ENCODE measurements at regions not wholly inside any gene's neighbourhood (a gene's known extent, or its start where the extent isn't known, plus 50 kb on each side); places are given as distances from the start of the nearest gene placed in this dataset.

DNA sequence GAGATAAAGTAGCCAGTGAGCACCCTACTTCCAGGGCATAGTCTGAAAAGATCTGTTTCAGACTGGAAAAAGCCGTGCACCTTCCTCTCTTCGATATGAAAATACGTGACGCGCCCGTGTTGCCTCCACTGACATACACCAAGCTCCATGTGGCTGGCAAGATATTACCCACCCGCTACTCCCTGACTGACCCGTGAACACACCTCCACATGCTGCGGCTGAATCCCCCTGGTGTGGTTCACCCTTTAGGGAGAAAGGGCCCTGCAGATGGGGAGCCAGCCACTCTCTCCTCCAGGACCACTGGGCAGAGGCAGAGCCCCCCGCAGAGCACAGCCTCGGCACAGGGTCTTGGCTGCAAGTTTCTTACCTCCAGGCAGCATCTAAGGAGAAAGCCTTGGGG, 245.0 kb downstream of the BRD1 start:
- DNase-seq = no peak

DNA sequence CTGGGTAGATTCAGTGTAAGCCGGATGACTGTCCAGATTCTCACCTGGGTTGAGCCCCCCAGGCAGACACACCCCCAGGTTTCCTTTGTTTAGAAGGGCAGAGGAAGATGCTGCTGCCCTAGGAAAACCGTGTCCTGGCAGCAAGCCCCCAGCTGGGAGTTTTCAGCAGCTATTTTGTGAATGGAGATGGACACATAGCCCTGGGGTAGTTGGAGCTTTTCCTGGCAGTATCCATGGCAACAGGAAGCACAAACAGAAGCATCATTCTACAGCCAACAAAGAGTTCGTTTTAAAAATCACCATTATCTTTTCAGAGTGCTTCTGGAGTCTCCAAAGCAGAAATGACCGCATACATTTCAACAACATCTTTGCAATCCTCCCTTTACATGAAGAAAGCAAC, 245.5 kb downstream of the BRD1 start:
- DNase-seq = no peak

DNA sequence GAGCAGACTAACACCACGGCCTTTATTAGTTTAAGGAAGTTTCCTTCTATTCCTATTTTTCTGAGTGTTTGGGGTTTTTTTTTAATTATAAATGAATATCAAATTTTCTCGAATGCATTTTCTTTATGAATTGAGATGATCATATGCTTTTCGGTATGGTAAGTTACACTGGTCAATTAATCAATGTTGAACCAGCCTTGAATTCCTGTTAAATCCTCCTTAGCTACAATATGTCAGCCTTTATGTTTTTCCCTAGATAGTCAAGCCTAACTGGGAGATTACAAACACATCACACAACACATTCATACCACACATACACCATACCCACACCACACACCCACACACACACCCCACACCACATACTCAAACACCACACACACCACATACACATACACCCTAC, 247.6 kb downstream of the BRD1 start:
- no peak for DNase-seq

DNA sequence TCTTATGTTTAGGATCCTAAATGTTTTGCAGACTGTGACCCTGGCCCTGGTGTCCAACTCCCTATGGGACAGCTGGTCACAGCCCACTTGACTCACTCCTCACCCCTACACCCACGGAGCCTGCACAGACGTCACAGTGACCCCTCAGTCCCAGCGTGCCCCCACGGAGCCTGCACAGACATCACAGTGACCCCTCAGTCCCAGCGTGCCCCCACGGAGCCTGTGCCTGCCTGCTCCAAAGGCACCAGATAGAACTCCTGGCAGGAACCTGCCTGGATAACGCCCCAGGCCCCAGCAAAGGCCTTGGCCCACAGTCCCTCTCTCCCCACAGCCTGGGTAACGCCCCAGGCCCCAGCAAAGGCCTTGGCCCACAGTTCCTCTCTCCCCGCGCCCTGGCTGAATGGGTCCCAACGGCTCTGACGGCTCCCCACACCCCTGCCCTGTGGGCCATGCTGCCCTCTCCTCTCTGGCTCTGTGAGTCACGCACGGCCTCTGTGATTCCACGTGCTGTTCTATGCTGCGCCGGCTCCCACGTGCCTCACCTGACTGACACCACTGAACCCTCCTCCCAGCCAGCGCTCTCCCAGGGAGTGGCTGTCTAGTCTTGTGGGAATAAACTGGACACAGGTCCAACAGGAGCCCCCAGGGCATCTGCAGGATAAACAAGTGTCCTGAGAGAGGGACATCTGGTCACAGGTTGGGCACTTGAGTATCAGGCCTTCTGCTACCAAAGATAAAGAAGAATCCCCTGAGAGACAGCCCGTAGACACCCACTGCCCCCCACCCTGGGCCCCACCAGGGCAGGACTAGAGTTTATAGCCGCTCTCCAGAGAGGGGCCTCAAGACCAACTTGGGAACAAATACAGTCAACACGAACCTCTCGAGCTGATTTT, 250.3 kb downstream of the BRD1 start:
- DNase-seq = no peak

DNA sequence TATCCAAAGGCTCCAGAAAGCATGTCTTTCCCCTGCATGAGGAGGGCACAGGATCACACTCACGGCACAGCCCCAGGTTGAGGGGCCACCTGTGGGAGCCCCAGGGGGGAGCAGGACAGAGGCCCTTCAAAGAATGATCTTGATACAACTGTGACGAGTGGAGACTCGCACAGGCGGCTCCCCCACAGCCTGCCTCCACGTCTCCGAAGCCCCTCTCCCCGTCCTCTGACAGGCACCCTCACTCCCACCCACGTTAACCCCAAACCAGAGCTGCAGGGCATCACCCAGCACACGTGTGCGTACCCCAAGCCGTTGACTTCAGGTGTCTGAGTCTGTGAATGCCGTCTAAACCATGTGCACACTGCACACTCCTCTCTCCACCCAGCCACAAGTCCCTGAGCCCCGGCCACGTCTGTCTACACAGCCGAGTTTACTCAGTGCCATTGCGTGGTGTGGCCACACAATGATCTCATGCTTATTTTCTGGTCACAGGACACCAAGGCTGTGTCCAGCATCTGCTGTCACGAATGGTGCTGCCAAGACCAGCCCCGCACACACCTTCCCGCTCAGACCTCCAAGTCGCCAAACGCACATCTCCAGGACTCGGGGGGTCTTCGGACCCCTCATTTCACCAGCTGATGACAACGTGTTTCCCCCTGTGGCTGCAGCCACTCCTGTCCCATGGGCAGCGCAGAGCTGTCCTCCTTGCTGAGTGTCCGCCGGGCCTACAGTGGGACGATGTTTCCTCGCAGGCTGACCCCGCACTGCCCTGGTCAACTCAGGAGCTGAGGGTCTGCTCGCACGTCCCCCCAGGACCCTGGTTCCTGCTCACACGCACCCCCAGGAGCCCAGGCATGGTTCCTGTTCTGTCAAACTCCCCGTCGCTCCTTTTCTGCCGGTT, 251.2 kb downstream of the BRD1 start:
- no peak for DNase-seq

DNA sequence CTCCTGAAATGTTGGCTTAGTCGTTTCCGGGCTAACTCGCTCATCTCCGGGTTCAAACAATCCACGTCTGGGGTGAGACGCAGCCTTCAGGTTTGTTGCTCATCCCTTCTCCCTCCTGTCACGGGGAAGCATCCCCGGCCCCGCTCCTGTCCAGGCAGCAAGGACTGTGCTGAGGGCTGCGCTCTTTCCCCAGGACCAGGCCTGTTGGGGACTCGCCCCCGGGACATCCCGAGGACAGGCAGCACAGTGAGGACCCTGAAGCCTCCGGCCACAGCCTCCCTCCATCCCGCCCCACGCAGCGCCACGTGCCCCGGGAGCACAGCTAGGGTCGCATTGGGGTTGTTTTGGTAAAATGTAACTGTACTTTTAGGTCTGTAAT, 252.0 kb downstream of the BRD1 start:
- no peak for DNase-seq

DNA sequence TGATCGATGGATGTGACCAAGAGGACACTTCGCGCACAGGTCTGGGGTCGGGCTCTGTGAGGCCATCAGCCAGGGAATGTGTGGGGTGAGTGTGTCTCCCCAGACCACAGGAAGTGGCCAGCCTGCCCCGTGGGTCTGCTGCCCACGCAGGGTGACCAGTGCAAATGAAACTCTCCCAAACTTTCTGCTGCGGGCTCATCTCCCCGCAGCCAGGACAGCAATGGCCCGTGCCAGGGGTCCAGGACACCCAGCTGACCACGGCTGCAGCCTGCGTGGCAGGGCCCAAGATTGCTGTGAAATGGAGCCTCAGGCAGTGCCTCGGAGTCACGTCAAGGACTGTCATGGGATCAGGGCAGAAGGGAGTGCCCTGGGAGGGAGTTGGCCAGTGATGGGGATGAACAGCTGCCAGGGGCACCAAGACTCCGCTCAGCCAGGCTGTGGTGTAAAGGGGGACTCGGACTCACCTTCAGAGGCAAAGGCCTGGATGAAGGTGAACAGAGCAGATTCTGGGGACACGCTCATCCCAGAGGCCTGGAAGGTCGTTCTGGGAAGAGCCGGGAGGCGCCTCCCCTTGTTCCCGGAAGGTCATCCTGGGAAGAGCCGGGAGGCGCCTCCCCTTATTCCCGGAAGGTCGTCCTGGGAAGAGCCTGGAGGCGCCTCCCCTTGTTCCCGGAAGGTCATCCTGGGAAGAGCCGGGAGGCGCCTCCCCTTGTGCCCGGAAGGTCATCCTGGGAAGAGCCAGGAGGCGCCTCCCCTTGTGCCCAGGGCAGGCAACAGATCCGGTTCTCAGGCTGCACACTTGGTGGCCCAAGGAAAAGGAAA, 252.6 kb downstream of the BRD1 start:
- DNase-seq = no peak

DNA sequence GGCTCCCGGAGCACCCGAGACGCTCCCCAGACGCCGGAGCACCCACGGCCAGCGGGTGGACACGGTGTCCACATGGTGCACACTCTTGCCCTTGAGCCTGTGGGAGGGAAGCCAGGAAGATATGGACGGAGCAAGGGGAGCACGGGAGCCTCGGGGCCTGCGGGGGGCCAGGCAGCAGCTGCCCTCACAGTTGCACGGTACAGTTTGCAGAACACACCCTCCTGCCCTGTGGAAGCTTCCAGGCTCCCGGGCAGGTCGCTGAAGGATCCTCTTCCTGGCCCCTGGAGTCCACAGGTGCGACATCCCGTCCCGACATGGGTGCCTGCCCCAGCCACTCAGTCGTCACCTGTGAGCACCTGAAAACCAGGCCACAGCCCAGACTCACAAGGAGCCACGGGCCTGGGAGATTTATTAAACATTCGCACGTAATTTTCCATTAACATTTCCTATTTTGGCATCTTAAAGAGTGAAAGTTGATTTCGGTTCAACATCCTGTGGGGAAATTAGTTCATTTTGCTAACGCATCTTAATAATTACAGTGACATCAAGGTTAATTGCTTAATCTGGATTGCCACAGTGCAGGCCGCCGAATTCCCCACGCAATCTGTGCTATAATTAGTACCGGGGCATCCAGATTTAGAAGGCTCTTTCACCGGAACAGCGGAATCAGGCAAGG, 253.3 kb downstream of the BRD1 start:
- no peak for DNase-seq

DNA sequence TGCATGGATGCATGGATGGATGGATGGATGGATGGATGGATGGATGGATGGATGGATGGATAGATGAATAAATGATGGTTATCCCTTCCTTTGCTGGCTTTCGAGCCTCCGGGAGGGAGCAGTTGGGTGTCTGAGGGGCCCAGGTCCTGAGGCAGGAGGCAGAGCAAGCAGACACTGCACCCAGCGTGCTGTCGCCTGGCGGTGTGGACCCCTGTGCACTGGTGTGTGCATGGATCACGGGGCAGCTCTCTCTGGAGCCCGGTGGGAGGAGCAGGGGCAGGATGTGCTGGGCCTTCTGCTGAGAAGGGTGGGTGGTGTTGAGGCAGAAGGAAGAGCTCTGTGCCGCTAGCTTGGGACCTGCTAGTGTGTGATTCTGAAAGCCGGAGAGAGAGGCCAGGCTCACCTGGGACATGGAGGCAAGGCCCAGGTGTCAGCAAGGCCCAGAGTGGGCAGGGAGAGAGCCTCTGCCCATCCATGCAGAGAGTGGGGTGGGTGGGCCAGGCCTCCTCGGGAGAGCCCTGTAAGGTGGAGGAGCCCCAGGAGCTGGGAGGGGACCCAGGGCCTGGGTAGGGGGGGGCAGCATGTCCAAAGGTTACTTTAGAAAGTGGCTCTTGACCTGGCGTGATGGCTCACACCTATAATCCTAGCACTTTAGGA, 254.4 kb downstream of the BRD1 start:
- no peak for DNase-seq

DNA sequence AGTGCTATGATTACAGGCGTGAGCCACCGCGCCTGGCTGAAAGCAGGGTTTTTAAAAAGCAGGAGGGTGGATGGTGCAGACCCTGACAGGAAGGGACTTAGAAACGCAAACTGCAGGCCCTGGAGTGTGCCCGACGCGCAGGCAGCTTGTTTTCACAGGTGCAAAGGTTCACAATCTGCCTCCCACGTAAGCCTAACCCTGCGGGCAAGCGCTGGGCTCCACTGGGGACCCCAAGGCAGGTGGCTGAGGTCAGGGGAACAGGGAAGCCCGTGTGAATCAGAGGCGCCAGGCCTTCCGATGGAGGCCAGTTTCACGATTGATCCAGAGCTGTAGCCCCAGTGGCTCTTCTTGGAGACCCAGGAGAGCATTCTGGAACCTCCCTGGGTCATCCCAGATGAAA, 256.3 kb downstream of the BRD1 start:
- no peak for DNase-seq

DNA sequence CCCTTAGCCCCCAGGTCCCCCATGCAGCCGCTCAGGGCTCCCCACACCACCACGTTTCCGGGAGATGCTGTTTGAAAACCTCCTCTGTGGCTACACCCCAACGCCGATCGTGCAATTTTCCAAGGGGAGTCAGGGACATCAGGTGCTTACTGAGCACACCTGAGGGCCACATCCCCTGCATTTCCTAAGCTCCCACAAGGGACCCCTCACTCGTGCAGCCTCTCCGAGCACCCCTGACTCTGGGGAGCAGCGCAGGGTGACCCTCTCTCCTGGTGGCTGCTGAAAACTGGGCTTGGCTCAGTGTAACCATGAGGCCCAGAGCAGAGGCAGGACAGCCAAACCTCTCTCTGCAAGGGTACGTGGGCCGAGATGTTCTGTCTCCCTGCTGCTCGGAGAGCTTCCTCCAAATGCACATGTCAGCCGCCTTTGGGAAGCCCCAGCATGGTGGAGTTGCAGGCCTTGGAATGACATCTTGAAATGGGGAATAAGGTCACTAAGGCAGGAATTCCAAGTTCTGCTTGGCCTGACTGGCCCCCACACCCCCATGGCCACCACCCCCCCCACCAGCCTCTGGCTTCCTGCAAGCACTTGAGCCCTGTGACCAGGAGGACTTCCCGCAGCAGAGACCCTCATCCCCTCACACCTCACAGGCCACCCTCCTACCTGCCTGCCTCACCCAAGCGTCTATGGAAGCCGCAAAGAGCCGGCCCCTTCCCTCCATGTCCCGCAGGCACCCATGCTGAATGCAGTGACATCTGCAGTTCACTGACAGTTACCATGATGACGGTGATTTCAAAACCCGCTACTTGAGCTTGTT, 257.4 kb downstream of the BRD1 start:
- DNase-seq = no peak

DNA sequence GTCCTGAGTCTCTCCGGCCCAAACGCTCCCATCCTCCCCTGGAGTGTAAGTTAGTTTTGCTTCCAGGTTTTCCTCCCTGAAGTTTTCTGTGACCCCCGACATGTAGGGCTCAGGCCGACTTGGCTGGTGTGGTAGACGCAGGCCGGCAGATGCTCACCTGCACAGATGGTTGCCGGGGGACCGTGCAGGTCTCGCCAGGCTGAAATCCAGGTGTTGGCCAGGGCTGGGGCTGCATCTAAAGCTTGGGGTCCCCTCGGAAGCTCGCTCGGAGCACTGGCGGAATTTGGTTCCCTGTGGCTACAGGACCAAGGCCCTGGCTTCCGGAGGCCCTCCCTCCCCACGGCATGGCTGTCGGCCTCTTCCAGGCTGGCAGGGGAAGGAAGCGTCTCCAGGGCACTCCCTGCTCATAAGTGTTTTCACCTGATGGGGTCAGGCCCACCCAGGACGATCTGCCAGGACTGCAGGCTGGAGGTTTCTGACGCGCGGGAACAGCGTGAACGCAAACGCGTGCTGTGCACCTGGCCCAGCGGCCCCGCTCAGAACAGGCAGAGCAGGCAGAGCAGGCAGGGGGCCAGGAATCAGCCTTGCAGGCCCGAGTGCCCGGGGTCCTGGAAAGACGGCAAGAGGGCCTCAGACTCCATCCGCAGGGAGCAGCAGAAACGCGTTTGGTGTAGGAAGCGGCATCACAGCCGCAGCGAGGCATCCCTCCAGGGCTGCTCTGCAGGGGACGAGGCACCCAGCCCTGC, 258.2 kb downstream of the BRD1 start:
- DNase-seq = no peak

DNA sequence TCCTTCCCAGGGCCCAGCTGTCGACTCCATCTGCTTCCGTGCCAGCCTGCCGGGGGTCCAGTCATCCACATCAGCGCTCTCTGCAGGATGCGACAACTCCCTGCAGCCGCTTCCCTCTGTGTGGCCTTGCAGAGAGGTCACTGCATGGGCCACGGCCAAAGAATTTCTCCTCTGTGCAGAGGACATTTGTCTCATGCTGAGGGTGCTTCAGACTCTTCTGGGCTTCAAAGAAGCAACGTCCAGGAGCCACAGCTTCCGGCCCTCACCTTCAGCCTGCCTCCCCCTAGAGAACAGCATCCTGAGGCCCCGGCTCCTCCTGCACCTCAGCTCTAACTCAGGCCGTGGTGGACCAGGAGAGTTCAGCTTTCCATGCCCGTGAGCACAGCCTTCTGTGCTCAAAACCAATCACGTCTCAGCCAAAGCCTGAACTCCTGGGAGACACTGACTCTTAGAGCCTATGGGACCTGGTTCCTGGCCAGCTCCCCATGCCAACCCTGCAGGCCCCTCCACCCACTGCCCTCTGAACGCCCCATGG, 258.9 kb downstream of the BRD1 start:
- DNase-seq = no peak

DNA sequence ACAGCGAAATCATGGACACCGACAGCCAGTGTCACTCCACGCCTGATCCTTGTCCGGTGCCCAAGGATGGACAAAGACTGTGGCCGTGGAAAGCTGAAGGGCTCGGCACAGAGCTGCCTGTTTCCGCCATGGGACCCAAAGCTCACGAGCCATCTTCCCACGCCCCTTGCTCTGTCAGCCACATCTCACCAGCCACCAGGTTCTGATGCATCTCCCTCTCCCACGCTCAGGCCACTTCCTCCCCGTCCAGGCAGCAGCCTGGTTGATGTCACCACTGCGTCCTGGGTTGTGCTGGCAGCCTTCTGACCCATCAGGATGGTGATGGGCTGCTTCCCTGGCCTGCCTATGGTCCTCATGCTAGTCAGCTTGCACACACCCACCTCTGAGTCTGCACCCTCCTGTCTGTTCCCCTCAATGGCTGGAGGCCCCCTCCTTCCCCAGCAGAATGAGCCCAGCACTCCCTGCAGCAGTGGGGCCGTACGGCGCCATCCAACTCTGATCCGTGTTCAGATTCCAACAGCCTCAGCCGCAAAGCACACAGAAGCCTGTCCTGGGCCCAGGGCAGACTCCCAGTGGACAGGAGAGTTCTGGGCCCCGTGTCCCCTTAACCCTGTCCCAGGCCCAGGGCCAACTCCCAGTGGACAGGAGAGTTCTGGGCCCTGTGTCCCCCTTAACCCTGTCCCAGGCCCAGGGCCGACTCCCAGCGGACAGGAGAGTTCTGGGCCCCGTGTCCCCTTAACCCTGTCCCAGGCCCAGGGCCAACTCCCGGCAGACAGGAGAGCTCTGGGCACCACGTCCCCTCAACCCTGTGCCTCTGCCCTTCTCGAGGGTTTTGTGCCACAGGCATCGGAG, 259.5 kb downstream of the BRD1 start:
- DNase-seq = no peak

DNA sequence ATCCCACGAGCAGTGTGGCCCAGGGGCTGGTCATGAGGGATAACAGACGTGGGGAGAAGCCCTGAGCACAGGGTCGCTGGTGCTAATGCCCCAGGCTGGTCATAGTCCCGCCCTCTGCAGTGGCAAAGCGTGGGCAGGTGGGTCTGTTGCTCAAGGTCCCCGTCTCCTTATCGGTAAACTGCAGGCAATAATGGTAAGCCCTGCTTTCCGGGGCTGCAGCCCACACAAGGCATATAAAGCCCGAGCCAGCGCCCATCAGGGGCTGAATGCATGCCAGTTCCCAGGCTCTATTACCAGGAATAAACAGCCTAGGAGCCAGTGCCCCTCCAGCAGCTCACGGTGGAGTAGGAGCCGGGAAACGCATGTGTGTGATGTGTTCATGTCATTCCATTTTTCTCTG, 261.0 kb downstream of the BRD1 start:
- DNase-seq = no peak

DNA sequence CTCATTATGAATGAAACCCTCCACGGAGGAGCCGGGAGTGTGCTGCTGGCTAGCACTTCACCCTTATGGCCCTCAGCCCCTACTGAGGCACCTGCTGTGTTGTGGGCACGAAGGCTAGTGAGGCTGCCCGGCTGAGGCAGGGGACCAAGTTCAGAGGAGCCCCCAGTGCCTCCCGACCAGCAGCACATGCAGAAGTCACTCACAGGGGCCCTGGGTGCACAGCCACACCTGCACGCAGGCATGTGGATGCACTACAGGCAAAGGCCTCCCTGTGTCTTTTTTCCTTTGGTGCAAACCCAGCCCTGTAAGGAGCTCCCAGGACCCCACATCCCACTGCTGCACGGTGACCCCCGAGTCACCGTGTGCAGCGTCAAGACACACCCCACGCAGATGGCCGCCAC, 261.5 kb downstream of the BRD1 start:
- no peak for DNase-seq

DNA sequence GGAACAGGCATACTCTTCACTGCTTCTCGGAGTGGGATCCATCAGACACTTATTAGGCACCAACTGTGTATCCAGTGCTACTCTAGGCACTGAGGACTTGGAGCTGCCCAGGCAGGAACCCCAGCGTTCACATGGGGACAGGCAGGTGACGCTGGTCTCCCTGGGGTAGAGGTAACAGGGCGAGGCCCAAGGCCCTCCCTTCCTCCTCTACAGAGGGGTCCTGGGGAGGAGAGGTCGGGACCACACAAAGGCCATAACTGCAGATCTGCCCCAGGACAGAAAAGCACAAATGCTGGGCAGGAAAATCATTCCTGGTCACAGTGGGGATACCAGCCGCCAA, 262.2 kb downstream of the BRD1 start:
- DNase-seq = no peak

DNA sequence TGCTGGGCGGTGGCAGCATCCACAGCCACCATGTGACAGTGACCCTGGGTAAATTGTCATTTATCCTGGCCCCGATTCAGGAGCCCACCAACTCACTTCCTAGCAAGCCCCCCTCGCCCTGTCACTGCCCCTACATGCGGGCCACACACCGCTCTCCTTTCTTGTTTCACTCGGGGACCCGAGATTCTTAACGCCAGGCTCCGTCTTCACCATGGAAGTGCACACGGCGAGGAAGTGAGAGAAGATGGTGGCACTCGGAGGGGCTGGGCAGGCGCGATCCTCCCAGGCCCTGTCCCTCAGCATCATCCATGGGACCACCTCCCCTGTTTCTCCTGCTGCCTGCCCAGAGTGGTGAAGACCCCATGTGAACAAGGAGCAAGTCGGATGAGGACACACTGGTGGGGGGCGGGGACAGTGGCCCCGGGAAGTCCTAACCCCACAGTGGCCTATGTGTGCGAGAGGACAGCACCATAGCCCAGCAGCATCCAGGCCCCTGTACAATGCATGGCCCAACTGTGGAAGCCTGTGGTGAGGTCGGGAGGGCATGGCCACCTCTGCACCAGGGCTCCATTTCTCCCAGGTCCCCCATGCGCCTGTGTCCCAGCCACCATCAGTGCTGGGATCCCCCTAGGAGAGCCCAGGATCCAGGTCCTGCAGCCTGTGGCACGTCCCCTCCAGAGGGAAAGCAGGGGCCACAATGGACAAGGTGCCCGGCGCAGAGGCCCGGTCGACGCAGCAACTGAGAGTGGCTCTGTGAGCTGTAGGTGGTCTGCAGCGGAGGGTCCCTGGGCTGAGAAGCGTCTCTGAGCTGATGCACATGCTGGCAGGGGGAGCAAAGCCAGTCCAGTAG, 262.8 kb downstream of the BRD1 start:
- no peak for DNase-seq
